Urinary bladder (tissue), 3 donors: ENCODE measurements at regions not wholly inside any gene's neighbourhood (a gene's known extent, or its start where the extent isn't known, plus 50 kb on each side); places are given as distances from the start of the nearest gene placed in this dataset.
"Not testable (repeated sequence)": the region's sequence is repeated elsewhere in the genome, so short reads cannot be mapped to it uniquely, and the experiment has no call there.

Experiments
- DNase-seq: peaks from one replicate; pipeline ENCODE4 v3.0.0-alpha.2; 2015; ENCODE audit errors: extremely low spot score
- H3K27ac ChIP-seq: one replicate; pipeline ENCODE4 v1.5.1; 2013; ENCODE audit warnings: low read depth, mild to moderate bottlenecking, moderate library complexity
- H3K36me3 ChIP-seq: one replicate; pipeline ENCODE4 v1.6.1; 2013; ENCODE audit warnings: mild to moderate bottlenecking, moderate library complexity; ENCODE audit not compliant: insufficient read depth
- H3K4me1 ChIP-seq: one replicate; pipeline ENCODE4 v1.6.1; 2013; ENCODE audit warnings: mild to moderate bottlenecking, moderate library complexity; ENCODE audit not compliant: insufficient read depth
- H3K4me3 ChIP-seq: one replicate; pipeline ENCODE4 v1.5.1; 2013; ENCODE audit warnings: low read depth, low read length
- WGBS: extraction: QIAGEN DNeasy Blood & Tissue Kit; methylation state at CpG from one replicate; pipeline ENCODE4 v1.1.7; 2013; 5-methylcytosine and 5-hydroxymethylcytosine counted together
- donor health status: healthy with polysubstance abuse.
- donor health status: healthy.

GRCh38 chr6:5876076-5876475 is 130.6 kb downstream of the NRN1 start:
- 86% methylated on average over 4 of the region's 4 CpGs for WGBS
- H3K27ac ChIP-seq = no peak overlapping the region
- DNase-seq = no peak
- H3K4me1 ChIP-seq = no peaks in the 10 kb centered on the region
- H3K4me3 ChIP-seq = no peak overlapping the region
- no peaks in the 10 kb centered on the region for H3K36me3 ChIP-seq

- not testable (repeated sequence) for H3K4me3 ChIP-seq, H3K4me1 ChIP-seq, DNase-seq, H3K36me3 ChIP-seq, H3K27ac ChIP-seq
Observed at GRCh38 chr6:5873976-5874375, 132.7 kb downstream of the NRN1 start.

- no peak overlapping the region for H3K4me3 ChIP-seq
- WGBS = 80% methylated on average over 4 of the region's 4 CpGs
- H3K4me1 ChIP-seq = peaks cover 1% of the 10 kb centered on the region
- H3K27ac ChIP-seq = no peak overlapping the region
- no peak for DNase-seq
- no peaks in the 10 kb centered on the region for H3K36me3 ChIP-seq
Observed at GRCh38 chr6:5871296-5871695, 135.4 kb downstream of the NRN1 start.

GRCh38 chr6:5869676-5870075 is 137.0 kb downstream of the NRN1 start:
- H3K27ac ChIP-seq = no peak overlapping the region
- H3K4me1 ChIP-seq = peaks cover 1% of the 10 kb centered on the region
- no peak for DNase-seq
- WGBS = 94% methylated on average over 4 of the region's 4 CpGs
- H3K4me3 ChIP-seq = no peak overlapping the region
- no peaks in the 10 kb centered on the region for H3K36me3 ChIP-seq

- peaks cover 1% of the 10 kb centered on the region for H3K4me1 ChIP-seq
- H3K36me3 ChIP-seq = no peaks in the 10 kb centered on the region
- no peak for DNase-seq
- no peak overlapping the region for H3K4me3 ChIP-seq
- no peak overlapping the region for H3K27ac ChIP-seq
Observed at GRCh38 chr6:5869261-5869660, 137.5 kb downstream of the NRN1 start.

- DNase-seq = peak; percentile 15
- no peak overlapping the region for H3K27ac ChIP-seq
- no peaks in the 10 kb centered on the region for H3K36me3 ChIP-seq
- H3K4me1 ChIP-seq = peaks cover 1% of the 10 kb centered on the region
- 40% methylated on average over 4 of the region's 4 CpGs for WGBS
- H3K4me3 ChIP-seq = peak overlapping the region; percentile 9
Observed at GRCh38 chr6:5866547-5867051, 140.1 kb downstream of the NRN1 start.

- Histone ChIP-seq H3K4me3 (no peak overlapping the region), H3K27ac (no peak overlapping the region), H3K4me1 (peaks cover 1% of the 10 kb centered on the region), H3K36me3 (no peaks in the 10 kb centered on the region)
- DNase-seq = no peak
- WGBS = 63% methylated on average over 3 of the region's 3 CpGs
Observed at GRCh38 chr6:5865506-5866031, 141.2 kb downstream of the NRN1 start.

GRCh38 chr6:5860849-5861248 is 145.9 kb downstream of the NRN1 start:
- no peak for DNase-seq
- Histone ChIP-seq H3K4me3 (no peak overlapping the region), H3K27ac (no peak overlapping the region), H3K4me1 (no peaks in the 10 kb centered on the region), H3K36me3 (no peaks in the 10 kb centered on the region)
- WGBS = 74% methylated on average over 5 of the region's 5 CpGs

GRCh38 chr6:5855787-5856470 is 150.8 kb downstream of the NRN1 start:
- H3K36me3 ChIP-seq = no peaks in the 10 kb centered on the region
- no peak for DNase-seq
- H3K4me1 ChIP-seq = no peaks in the 10 kb centered on the region
- 59% methylated on average over 9 of the region's 9 CpGs for WGBS
- H3K4me3 ChIP-seq = no peak overlapping the region
- H3K27ac ChIP-seq = no peak overlapping the region

- Histone ChIP-seq H3K4me1 (no peaks in the 10 kb centered on the region), H3K4me3 (no peak overlapping the region), H3K27ac (no peak overlapping the region), H3K36me3 (no peaks in the 10 kb centered on the region)
- no peak for DNase-seq
- WGBS = 67% methylated on average over 5 of the region's 5 CpGs
Observed at GRCh38 chr6:5854899-5855298, 151.8 kb downstream of the NRN1 start.

GRCh38 chr6:5851261-5851757 is 155.4 kb downstream of the NRN1 start:
- WGBS = 2% methylated on average over 34 of the region's 34 CpGs
- no peak overlapping the region for H3K27ac ChIP-seq
- no peaks in the 10 kb centered on the region for H3K36me3 ChIP-seq
- H3K4me1 ChIP-seq = no peaks in the 10 kb centered on the region
- DNase-seq = peak; percentile 40
- H3K4me3 ChIP-seq = peak overlapping the region; percentile 11

- H3K36me3 ChIP-seq = no peaks in the 10 kb centered on the region
- no peak overlapping the region for H3K27ac ChIP-seq
- no peak for DNase-seq
- no peak overlapping the region for H3K4me3 ChIP-seq
- H3K4me1 ChIP-seq = no peaks in the 10 kb centered on the region
- WGBS = 6% methylated on average over 16 of the region's 16 CpGs
Observed at GRCh38 chr6:5850848-5851255, 155.9 kb downstream of the NRN1 start.

GRCh38 chr6:5846889-5847288 is 159.8 kb downstream of the NRN1 start:
- no peaks in the 10 kb centered on the region for H3K36me3 ChIP-seq
- no peak for DNase-seq
- H3K4me1 ChIP-seq = no peaks in the 10 kb centered on the region
- 36% methylated on average over 2 of the region's 2 CpGs for WGBS
- no peak overlapping the region for H3K27ac ChIP-seq
- H3K4me3 ChIP-seq = no peak overlapping the region

- no peak for DNase-seq
- Histone ChIP-seq H3K36me3 (no peaks in the 10 kb centered on the region), H3K4me1 (no peaks in the 10 kb centered on the region), H3K4me3 (no peak overlapping the region), H3K27ac (no peak overlapping the region)
- WGBS = 89% methylated on average over 7 of the region's 7 CpGs
Observed at GRCh38 chr6:5846335-5846734, 160.4 kb downstream of the NRN1 start.
